Stomach (tissue), 8 donors: ENCODE measurements at regions not wholly inside any gene's neighbourhood (a gene's known extent, or its start where the extent isn't known, plus 50 kb on each side); places are given as distances from the start of the nearest gene placed in this dataset.

ENCODE experiments used
- DNase-seq, 2 donors: peaks; one replicate each; pipeline versions ENCODE4 v3.0.0 to v3.0.0-alpha.2; 2013 to 2019
- H3K27ac ChIP-seq, 5 donors: fragments of 200-600 bp in 4 of 5; sonication (generic) in 4 of 5; one replicate each; pipeline ENCODE4 v1.5.1; 2013 to 2019; ENCODE audit warnings: mild to moderate bottlenecking in 1 of 5, moderate library complexity in 1 of 5
- H3K27me3 ChIP-seq, 3 donors: fragments of 200-600 bp; sonication (generic); one replicate each; pipeline ENCODE4 v1.5.1; 2017 to 2019; ENCODE audit warnings: mixed run types in 1 of 3
- H3K36me3 ChIP-seq, 4 donors: fragments of 200-600 bp; sonication (generic); 1 replicate in 3 of 4; 2 replicates in 1 of 4; pipeline ENCODE4 v1.5.1; 2016 to 2019
- H3K4me1 ChIP-seq, 4 donors: fragments of 200-600 bp; sonication (generic); one replicate each; pipeline ENCODE4 v1.5.1; 2016 to 2019
- H3K4me3 ChIP-seq, 4 donors: fragments of 200-600 bp; sonication (generic) in 3 of 4; one replicate each; pipeline ENCODE4 v1.5.1; 2016 to 2019; ENCODE audit warnings: mild to moderate bottlenecking in 1 of 4
- H3K9me3 ChIP-seq, 4 donors: fragments of 200-600 bp; sonication (generic); one replicate each; pipeline ENCODE4 v1.5.1; 2016 to 2019
- CTCF ChIP-seq, 7 experiments: fragments of 450-650 bp in 4 of 7; fragments of 200-600 bp in 3 of 7; sonication (generic) in 3 of 7; IDR thresholded peaks; one replicate each; pipeline ENCODE4 v1.5.1; 2016 to 2019; ENCODE audit warnings: antibody characterized with exemption in 7 of 7, control low read depth in 2 of 7, mild to moderate bottlenecking in 1 of 7
- EP300 ChIP-seq: sonication (generic); formaldehyde crosslinking; IDR thresholded peaks from one replicate; pipeline ENCODE4 v1.6.1; 2017; ENCODE audit warnings: antibody characterized with exemption
- POLR2A ChIP-seq, 4 donors: fragments of 450-650 bp; IDR thresholded peaks; one replicate each; pipeline ENCODE4 v1.6.1; 2016; ENCODE audit warnings: antibody characterized with exemption in 4 of 4, control low read depth in 2 of 4, mild to moderate bottlenecking in 1 of 4, moderate library complexity in 1 of 4
- POLR2AphosphoS5 ChIP-seq, 3 donors: sonication (generic); formaldehyde crosslinking; IDR thresholded peaks; one replicate each; pipeline ENCODE4 v1.6.1; 2016; ENCODE audit warnings: antibody characterized with exemption in 3 of 3
- WGBS, 5 donors: extraction: QIAGEN DNeasy Blood & Tissue Kit in 3 of 5; methylation state at CpG; one replicate each; pipeline versions ENCODE4 v1.1.5 to v1.1.7; 2013 to 2018; 5-methylcytosine and 5-hydroxymethylcytosine counted together
- intact Hi-C: fragments of 100-400 bp; cut with DNase I; formaldehyde crosslinking; loops from one replicate; pipeline ENCODE4 v1.15.1; 2023; ENCODE audit warnings: low total_unique reads
- donor health status: healthy with polysubstance abuse.
- donor health status: Bipolar disorder and iron deficiency.
- donor health status: healthy.

- WGBS, 5 donors, result 75 to 88% (median 82%) methylated on average over 7 of the region's 7 CpGs
These were observed 239.2 kb downstream of the ADGRD1 start for GRCh38 chr12:131192951-131193350.

GRCh38 chr12:131194166-131194565, 240.5 kb downstream of the ADGRD1 start:
- WGBS, 5 donors, result 40 to 72% (median 65%) methylated on average over 3 to 5 of the region's 5 CpGs
- Histone ChIP-seq H3K4me3 (no peak overlapping the region), H3K4me1 (no peaks in the 10 kb centered on the region), H3K9me3 (peaks cover 0 to 6% (median 0%) of the 10 kb centered on the region in 4 donors), H3K27me3 (peaks cover 0 to 33% (median 0%) of the 10 kb centered on the region in 3 donors), H3K27ac (no peak overlapping the region), H3K36me3 (no peaks in the 10 kb centered on the region)
- intact Hi-C loops, result no loop called here
- no peak for DNase-seq
- no peak for TF ChIP-seq POLR2A (IDR thresholded peaks at IDR 0.05)
- no peak for TF ChIP-seq EP300
- TF ChIP-seq CTCF (IDR thresholded peaks at IDR 0.05), result no peak
- TF ChIP-seq POLR2AphosphoS5 (IDR thresholded peaks at IDR 0.05), result no peak

More at GRCh38 chr12:131192951-131193350, 239.2 kb downstream of the ADGRD1 start:
- no peak overlapping the region for H3K27ac ChIP-seq
- intact Hi-C loops, result no loop called here
- DNase-seq, result no peak
- H3K4me3 ChIP-seq, result no peak overlapping the region
- no peaks in the 10 kb centered on the region for H3K36me3 ChIP-seq
- peaks cover 0 to 29% (median 0%) of the 10 kb centered on the region in 3 donors for H3K27me3 ChIP-seq
- TF ChIP-seq POLR2AphosphoS5 (IDR thresholded peaks at IDR 0.05) (no peak), EP300 (no peak), CTCF (IDR thresholded peaks at IDR 0.05) (no peak), POLR2A (IDR thresholded peaks at IDR 0.05) (no peak)
- H3K4me1 ChIP-seq, result no peaks in the 10 kb centered on the region
- H3K9me3 ChIP-seq, result peaks cover 0 to 5% (median 0%) of the 10 kb centered on the region in 4 donors

GRCh38 chr12:131195796-131196195, 242.1 kb downstream of the ADGRD1 start:
- Histone ChIP-seq H3K4me1 (no peaks in the 10 kb centered on the region), H3K27me3 (peaks cover 0 to 33% (median 0%) of the 10 kb centered on the region in 3 donors), H3K36me3 (no peaks in the 10 kb centered on the region), H3K27ac (no peak overlapping the region), H3K9me3 (peaks cover 0 to 6% (median 0%) of the 10 kb centered on the region in 4 donors), H3K4me3 (no peak overlapping the region)
- no peak for DNase-seq
- intact Hi-C loops, result no loop called here
- no peak for TF ChIP-seq EP300
- 84 to 90% (median 87%) methylated on average over 6 to 9 of the region's 9 CpGs for WGBS, 5 donors

GRCh38 chr12:131196220-131196619, 242.5 kb downstream of the ADGRD1 start:
- H3K27ac ChIP-seq, result no peak overlapping the region
- WGBS, 5 donors, result 63 to 74% (median 66%) methylated on average over 4 of the region's 4 CpGs
- no peaks in the 10 kb centered on the region for H3K4me1 ChIP-seq
- H3K4me3 ChIP-seq, result no peak overlapping the region
- no peak for TF ChIP-seq POLR2A (IDR thresholded peaks at IDR 0.05)
- no peak for TF ChIP-seq CTCF (IDR thresholded peaks at IDR 0.05)
- TF ChIP-seq POLR2AphosphoS5 (IDR thresholded peaks at IDR 0.05), result no peak
- TF ChIP-seq EP300, result no peak
- peaks cover 0 to 6% (median 0%) of the 10 kb centered on the region in 4 donors for H3K9me3 ChIP-seq
- intact Hi-C loops, result no loop called here
- peaks cover 0 to 33% (median 0%) of the 10 kb centered on the region in 3 donors for H3K27me3 ChIP-seq
- H3K36me3 ChIP-seq, result no peaks in the 10 kb centered on the region
- no peak for DNase-seq

- 85 to 92% (median 87%) methylated on average over 7 of the region's 7 CpGs for WGBS, 5 donors
- peaks cover 0 to 33% (median 0%) of the 10 kb centered on the region in 3 donors for H3K27me3 ChIP-seq
- no peak overlapping the region for H3K4me3 ChIP-seq
- H3K27ac ChIP-seq, result no peak overlapping the region
- H3K4me1 ChIP-seq, result no peaks in the 10 kb centered on the region
- TF ChIP-seq POLR2AphosphoS5 (IDR thresholded peaks at IDR 0.05) (no peak), CTCF (IDR thresholded peaks at IDR 0.05) (no peak), EP300 (no peak), POLR2A (IDR thresholded peaks at IDR 0.05) (no peak)
- H3K9me3 ChIP-seq, result peaks cover 0 to 6% (median 0%) of the 10 kb centered on the region in 4 donors
- intact Hi-C loops, result no loop called here
- DNase-seq, result no peak
- H3K36me3 ChIP-seq, result no peaks in the 10 kb centered on the region
These were observed 243.8 kb downstream of the ADGRD1 start for GRCh38 chr12:131197490-131197889.
